Osteoblast (primary cell): ENCODE measurements at regions not wholly inside any gene's neighbourhood (a gene's known extent, or its start where the extent isn't known, plus 50 kb on each side); places are given as distances from the start of the nearest gene placed in this dataset.

Experiments
- DNase-seq: peaks from one replicate; pipeline ENCODE4 v3.0.0; 2011; ENCODE audit warnings: low spot score, mixed read lengths; ENCODE audit not compliant: insufficient read length; ENCODE audit errors: missing footprints
- H2AFZ ChIP-seq: 2 replicates; pipeline ENCODE4 v1.6.0; 2011; ENCODE audit warnings: mild to moderate bottlenecking, low read length
- H3K27ac ChIP-seq: 2 replicates; pipeline ENCODE4 v1.5.1; 2011; ENCODE audit warnings: mild to moderate bottlenecking, low read depth, low read length, moderate library complexity
- H3K27me3 ChIP-seq: 2 replicates; pipeline ENCODE4 v1.6.0; 2012; ENCODE audit warnings: mild to moderate bottlenecking, control low read depth, inconsistent platforms, low read length, moderate library complexity; ENCODE audit not compliant: insufficient read depth
- H3K36me3 ChIP-seq: 2 replicates; pipeline ENCODE4 v1.5.1; 2011; ENCODE audit warnings: mild to moderate bottlenecking, low read length, control low read depth, moderate library complexity; ENCODE audit not compliant: insufficient read depth
- H3K4me1 ChIP-seq: 2 replicates; pipeline ENCODE4 v1.5.1; 2011; ENCODE audit warnings: mild to moderate bottlenecking, low read length, control low read depth, moderate library complexity; ENCODE audit not compliant: insufficient read depth
- H3K4me2 ChIP-seq: 2 replicates; pipeline ENCODE4 v1.6.0; 2011; ENCODE audit warnings: mild to moderate bottlenecking, low read length; ENCODE audit not compliant: insufficient read depth
- H3K4me3 ChIP-seq: fragments of 200-600 bp; sonication (generic); 3 replicates; pipeline ENCODE4 v1.5.1; 2012; ENCODE audit warnings: mild to moderate bottlenecking, low read length, inconsistent platforms; ENCODE audit not compliant: insufficient read depth
- H3K79me2 ChIP-seq: 2 replicates; pipeline ENCODE4 v1.6.0; 2012; ENCODE audit warnings: mild to moderate bottlenecking, low read length, control low read depth, inconsistent platforms; ENCODE audit not compliant: insufficient read depth
- H3K9me3 ChIP-seq: 2 replicates; pipeline ENCODE4 v1.5.1; 2011; ENCODE audit warnings: low read depth, low read length, control low read depth
- H4K20me1 ChIP-seq: 2 replicates; pipeline ENCODE4 v1.6.0; 2012; ENCODE audit warnings: mild to moderate bottlenecking, low read length, control low read depth; ENCODE audit not compliant: insufficient read depth
- CTCF ChIP-seq: IDR thresholded peaks from 2 replicates; pipeline ENCODE4 v1.5.1; 2011; ENCODE audit warnings: mild to moderate bottlenecking, low read depth, low read length, moderate library complexity; ENCODE audit errors: extremely low read depth

- H2AFZ ChIP-seq, result no peak overlapping the region
- H3K27me3 ChIP-seq, result no peaks in the 10 kb centered on the region
- H3K36me3 ChIP-seq, result no peaks in the 10 kb centered on the region
- H3K4me1 ChIP-seq, result peaks cover 3% of the 10 kb centered on the region
- H3K27ac ChIP-seq, result no peak overlapping the region
- no peak overlapping the region for H3K4me2 ChIP-seq
- DNase-seq, result no peak
- H3K79me2 ChIP-seq, result no peaks in the 10 kb centered on the region
- H3K4me3 ChIP-seq, result no peak overlapping the region
- H4K20me1 ChIP-seq, result no peaks in the 10 kb centered on the region
- no peak for TF ChIP-seq CTCF
- H3K9me3 ChIP-seq, result no peaks in the 10 kb centered on the region
Observed at GRCh38 chr14:98959410-98959809, 312.6 kb downstream of the BCL11B start.

DNA sequence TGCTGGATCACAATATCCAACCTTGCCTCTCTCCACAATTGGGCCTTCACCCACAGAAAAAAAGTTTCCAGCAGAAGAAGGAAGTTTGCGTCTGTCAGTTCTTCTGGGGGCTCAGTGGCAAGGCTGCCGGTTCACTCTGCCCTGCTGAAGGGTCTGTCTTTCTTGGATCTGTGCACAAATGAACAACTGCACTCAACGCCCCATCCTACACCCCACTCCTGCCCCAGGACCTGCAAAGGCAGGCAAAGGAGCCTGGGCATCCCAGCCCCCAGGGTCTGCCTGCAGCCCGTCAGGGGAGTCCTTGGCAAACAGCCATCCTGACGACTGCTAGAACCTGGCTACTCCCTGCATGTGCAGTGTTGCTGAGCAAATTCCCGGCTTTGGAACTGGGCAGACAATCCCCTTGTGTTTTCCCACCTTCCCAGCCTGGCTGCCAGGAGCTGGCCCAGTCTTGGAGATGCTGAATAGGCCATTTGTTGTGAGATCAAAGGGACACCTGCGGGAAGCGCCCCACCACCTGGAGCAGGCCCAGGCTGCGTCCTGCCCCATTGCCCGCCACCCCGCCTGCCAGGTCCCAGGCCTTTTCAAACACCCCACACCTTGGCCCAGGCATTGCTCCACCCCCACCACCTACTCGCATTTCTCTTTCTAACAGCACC lies 311.9 kb downstream of the BCL11B start:
- no peak overlapping the region for H3K4me3 ChIP-seq
- no peaks in the 10 kb centered on the region for H3K9me3 ChIP-seq
- DNase-seq, result no peak
- H3K4me2 ChIP-seq, result no peak overlapping the region
- no peaks in the 10 kb centered on the region for H3K79me2 ChIP-seq
- no peak overlapping the region for H2AFZ ChIP-seq
- TF ChIP-seq CTCF, result no peak
- no peaks in the 10 kb centered on the region for H4K20me1 ChIP-seq
- no peaks in the 10 kb centered on the region for H3K27me3 ChIP-seq
- H3K4me1 ChIP-seq, result peaks cover 3% of the 10 kb centered on the region
- no peak overlapping the region for H3K27ac ChIP-seq
- H3K36me3 ChIP-seq, result no peaks in the 10 kb centered on the region

GRCh38 chr14:98960617-98961013 lies 311.4 kb downstream of the BCL11B start:
- peaks cover 3% of the 10 kb centered on the region for H3K4me1 ChIP-seq
- H3K27ac ChIP-seq, result no peak overlapping the region
- H3K79me2 ChIP-seq, result no peaks in the 10 kb centered on the region
- no peak overlapping the region for H3K4me3 ChIP-seq
- H3K4me2 ChIP-seq, result no peak overlapping the region
- no peak for DNase-seq
- H2AFZ ChIP-seq, result no peak overlapping the region
- no peak for TF ChIP-seq CTCF
- H4K20me1 ChIP-seq, result no peaks in the 10 kb centered on the region
- H3K27me3 ChIP-seq, result no peaks in the 10 kb centered on the region
- H3K9me3 ChIP-seq, result no peaks in the 10 kb centered on the region
- no peaks in the 10 kb centered on the region for H3K36me3 ChIP-seq

- Histone ChIP-seq H3K27me3 (no peaks in the 10 kb centered on the region), H3K9me3 (no peaks in the 10 kb centered on the region), H4K20me1 (no peaks in the 10 kb centered on the region), H3K4me1 (peaks cover 3% of the 10 kb centered on the region), H3K4me3 (no peak overlapping the region), H3K36me3 (no peaks in the 10 kb centered on the region), H2AFZ (no peak overlapping the region), H3K79me2 (no peaks in the 10 kb centered on the region), H3K27ac (no peak overlapping the region), H3K4me2 (no peak overlapping the region)
- DNase-seq, result no peak
- TF ChIP-seq CTCF, result no peak
Observed at GRCh38 chr14:98961191-98961590, 310.8 kb downstream of the BCL11B start.
